Neutrophil (primary cell): ENCODE measurements at regions not wholly inside any gene's neighbourhood (a gene's known extent, or its start where the extent isn't known, plus 50 kb on each side); places are given as distances from the start of the nearest gene placed in this dataset.

Experiments
- H3K27ac ChIP-seq: fragments of 200-600 bp; sonication (generic); 2 replicates; pipeline ENCODE4 v1.5.1; 2016; ENCODE audit warnings: mild to moderate bottlenecking, moderate library complexity
- H3K27me3 ChIP-seq: fragments of 200-600 bp; sonication (generic); 2 replicates; pipeline ENCODE4 v1.6.0; 2016; ENCODE audit warnings: mild to moderate bottlenecking
- H3K36me3 ChIP-seq: fragments of 200-600 bp; sonication (generic); 2 replicates; pipeline ENCODE4 v1.5.1; 2017
- H3K4me1 ChIP-seq, 2 experiments: fragments of 200-600 bp in 1 of 2; sonication (generic) in 1 of 2; 1 replicate in 1 of 2; 2 replicates in 1 of 2; pipeline versions ENCODE4 v1.5.1 to v1.6.1; 2013 to 2016; ENCODE audit warnings: low read depth in 1 of 2, low read length in 1 of 2, mild to moderate bottlenecking in 1 of 2, moderate library complexity in 1 of 2; ENCODE audit not compliant: control insufficient read depth in 1 of 2, insufficient read depth in 1 of 2
- H3K4me3 ChIP-seq, 2 experiments: fragments of 200-600 bp in 1 of 2; sonication (generic) in 1 of 2; 1 replicate in 1 of 2; 2 replicates in 1 of 2; pipeline ENCODE4 v1.5.1; 2013 to 2016; ENCODE audit warnings: low read depth in 1 of 2, low read length in 1 of 2, mild to moderate bottlenecking in 1 of 2, moderate library complexity in 1 of 2
- H3K9me3 ChIP-seq: fragments of 200-600 bp; sonication (generic); 2 replicates; pipeline ENCODE4 v1.5.1; 2016
- TF ChIP-seq, protein P1 (sequence below): fragments of 200-600 bp; sonication (generic); IDR thresholded peaks from 2 replicates; pipeline ENCODE4 v1.5.1; 2016; ENCODE audit warnings: antibody characterized with exemption

GRCh38 chr5:38112938-38113337 lies 145.4 kb upstream of the EGFLAM start:
- Histone ChIP-seq H3K36me3 (no peaks in the 10 kb centered on the region), H3K9me3 (no peaks in the 10 kb centered on the region), H3K4me1 (no peaks in the 10 kb centered on the region), H3K27me3 (no peaks in the 10 kb centered on the region), H3K27ac (no peak overlapping the region), H3K4me3 (no peak overlapping the region)
- TF ChIP-seq, protein P1, sequence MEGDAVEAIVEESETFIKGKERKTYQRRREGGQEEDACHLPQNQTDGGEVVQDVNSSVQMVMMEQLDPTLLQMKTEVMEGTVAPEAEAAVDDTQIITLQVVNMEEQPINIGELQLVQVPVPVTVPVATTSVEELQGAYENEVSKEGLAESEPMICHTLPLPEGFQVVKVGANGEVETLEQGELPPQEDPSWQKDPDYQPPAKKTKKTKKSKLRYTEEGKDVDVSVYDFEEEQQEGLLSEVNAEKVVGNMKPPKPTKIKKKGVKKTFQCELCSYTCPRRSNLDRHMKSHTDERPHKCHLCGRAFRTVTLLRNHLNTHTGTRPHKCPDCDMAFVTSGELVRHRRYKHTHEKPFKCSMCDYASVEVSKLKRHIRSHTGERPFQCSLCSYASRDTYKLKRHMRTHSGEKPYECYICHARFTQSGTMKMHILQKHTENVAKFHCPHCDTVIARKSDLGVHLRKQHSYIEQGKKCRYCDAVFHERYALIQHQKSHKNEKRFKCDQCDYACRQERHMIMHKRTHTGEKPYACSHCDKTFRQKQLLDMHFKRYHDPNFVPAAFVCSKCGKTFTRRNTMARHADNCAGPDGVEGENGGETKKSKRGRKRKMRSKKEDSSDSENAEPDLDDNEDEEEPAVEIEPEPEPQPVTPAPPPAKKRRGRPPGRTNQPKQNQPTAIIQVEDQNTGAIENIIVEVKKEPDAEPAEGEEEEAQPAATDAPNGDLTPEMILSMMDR = no peak

DNA sequence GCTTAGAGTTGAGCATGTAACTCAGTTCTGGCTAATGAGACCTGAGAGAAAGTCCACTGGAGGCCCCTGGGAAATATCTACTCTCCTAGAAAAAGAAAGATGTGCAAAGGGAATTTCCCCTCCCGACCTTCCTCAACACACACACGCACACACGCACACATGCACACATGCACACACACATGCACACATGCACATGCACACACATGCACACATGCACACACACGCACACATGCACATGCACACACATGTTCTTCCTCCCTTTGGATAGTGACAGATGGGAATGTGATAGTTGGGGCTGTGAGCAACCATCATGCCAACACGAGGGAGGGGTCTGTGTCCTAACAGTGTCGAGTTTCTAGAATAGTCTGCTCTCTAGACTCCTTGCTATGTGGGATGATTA lies 148.2 kb upstream of the EGFLAM start:
- Histone ChIP-seq H3K36me3 (no peaks in the 10 kb centered on the region), H3K27ac (no peak overlapping the region), H3K9me3 (no peaks in the 10 kb centered on the region), H3K4me3 (no peak overlapping the region), H3K27me3 (no peaks in the 10 kb centered on the region), H3K4me1 (no peaks in the 10 kb centered on the region)
- TF ChIP-seq, protein P1 = no peak

DNA sequence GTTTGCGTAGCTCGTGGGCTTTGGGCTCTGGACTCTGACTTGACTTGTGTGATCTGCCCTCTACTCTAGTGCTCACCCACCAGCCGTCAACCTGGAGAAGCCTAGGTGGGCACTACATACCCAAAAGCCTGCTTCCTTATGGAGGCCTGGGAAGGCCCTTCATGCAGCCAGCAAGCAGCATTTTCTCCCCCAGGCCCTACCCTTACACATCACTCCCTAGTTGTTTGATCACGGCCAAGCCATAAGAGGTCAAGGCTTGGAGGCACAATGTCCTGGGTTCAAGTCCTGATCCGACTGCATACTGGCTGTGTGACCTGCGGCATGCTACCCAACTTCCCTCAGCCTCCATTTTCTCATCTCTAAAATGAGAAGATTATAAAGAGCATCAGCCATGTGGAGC lies 151.3 kb upstream of the EGFLAM start:
- Histone ChIP-seq H3K36me3 (no peaks in the 10 kb centered on the region), H3K27ac (no peak overlapping the region), H3K4me1 (no peaks in the 10 kb centered on the region), H3K9me3 (no peaks in the 10 kb centered on the region), H3K4me3 (no peak overlapping the region), H3K27me3 (no peaks in the 10 kb centered on the region)
- TF ChIP-seq, protein P1 = no peak

DNA sequence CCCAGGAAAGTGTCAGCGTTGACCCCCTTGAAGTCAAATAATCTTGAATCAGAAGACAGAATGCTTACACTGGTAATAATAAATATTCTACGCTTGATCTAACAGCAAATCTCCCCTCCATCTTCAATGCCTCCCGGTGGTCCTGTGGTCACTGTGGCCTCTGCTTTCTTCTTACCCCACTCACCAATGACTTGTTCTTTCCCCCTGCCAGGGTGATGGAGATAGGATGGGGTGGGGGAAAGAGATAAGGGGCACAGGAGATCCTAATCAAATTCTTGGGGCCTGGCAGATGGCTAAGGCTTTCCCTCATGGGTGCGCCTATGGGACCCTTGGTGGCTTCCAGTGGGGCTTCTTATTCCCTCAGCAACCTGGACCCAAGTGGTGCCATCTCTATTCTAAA lies 152.6 kb upstream of the EGFLAM start:
- H3K27ac ChIP-seq = no peak overlapping the region
- no peak overlapping the region for H3K4me3 ChIP-seq
- H3K9me3 ChIP-seq = no peaks in the 10 kb centered on the region
- TF ChIP-seq, protein P1 = no peak
- no peaks in the 10 kb centered on the region for H3K4me1 ChIP-seq
- H3K27me3 ChIP-seq = no peaks in the 10 kb centered on the region
- H3K36me3 ChIP-seq = no peaks in the 10 kb centered on the region

- TF ChIP-seq, protein P1 = no peak
Measured at GRCh38 chr5:38105231-38105570, 153.2 kb upstream of the EGFLAM start.

More at GRCh38 chr5:38105231-38105570, 153.2 kb upstream of the EGFLAM start:
- Histone ChIP-seq H3K36me3 (no peaks in the 10 kb centered on the region), H3K9me3 (no peaks in the 10 kb centered on the region), H3K4me3 (no peak overlapping the region), H3K4me1 (no peaks in the 10 kb centered on the region), H3K27ac (no peak overlapping the region), H3K27me3 (no peaks in the 10 kb centered on the region)
